ENCODE measurements at regions not wholly inside any gene's neighbourhood (a gene's known extent, or its start where the extent isn't known, plus 50 kb on each side); places are given as distances from the start of the nearest gene placed in this dataset.

GRCh38 chr20:59508729-59509128 is 95.6 kb upstream of the PHACTR3 start:
- no peak for DNase-seq

- DNase-seq: no peak
These were observed 91.7 kb upstream of the PHACTR3 start for GRCh38 chr20:59512651-59513050.

GRCh38 chr20:59514554-59514953 is 89.8 kb upstream of the PHACTR3 start:
- DNase-seq: no peak

GRCh38 chr20:59515013-59515905 is 89.1 kb upstream of the PHACTR3 start:
- DNase-seq: peak; percentile 87

- DNase-seq: no peak
These were observed 88.5 kb upstream of the PHACTR3 start for GRCh38 chr20:59515906-59516209.

GRCh38 chr20:59518881-59519706 is 85.2 kb upstream of the PHACTR3 start:
- no peak for DNase-seq

- no peak for DNase-seq
These were observed 84.7 kb upstream of the PHACTR3 start for GRCh38 chr20:59519707-59520014.

GRCh38 chr20:59520814-59521213 is 83.5 kb upstream of the PHACTR3 start:
- no peak for DNase-seq

- DNase-seq: peak; percentile 81
These were observed 78.7 kb upstream of the PHACTR3 start for GRCh38 chr20:59525500-59526241.

- DNase-seq: no peak
These were observed 77.8 kb upstream of the PHACTR3 start for GRCh38 chr20:59526242-59527225.

GRCh38 chr20:59530782-59531181 is 73.6 kb upstream of the PHACTR3 start:
- DNase-seq: no peak

- no peak for DNase-seq
These were observed 66.3 kb upstream of the PHACTR3 start for GRCh38 chr20:59537991-59538390.

- no peak for DNase-seq
These were observed 56.7 kb upstream of the PHACTR3 start for GRCh38 chr20:59547596-59547995.
